ENCODE measurements at regions not wholly inside any gene's neighbourhood (a gene's known extent, or its start where the extent isn't known, plus 50 kb on each side); places are given as distances from the start of the nearest gene placed in this dataset.
"Not testable (repeated sequence)": the region's sequence is repeated elsewhere in the genome, so short reads cannot be mapped to it uniquely, and the experiment has no call there.

DNA sequence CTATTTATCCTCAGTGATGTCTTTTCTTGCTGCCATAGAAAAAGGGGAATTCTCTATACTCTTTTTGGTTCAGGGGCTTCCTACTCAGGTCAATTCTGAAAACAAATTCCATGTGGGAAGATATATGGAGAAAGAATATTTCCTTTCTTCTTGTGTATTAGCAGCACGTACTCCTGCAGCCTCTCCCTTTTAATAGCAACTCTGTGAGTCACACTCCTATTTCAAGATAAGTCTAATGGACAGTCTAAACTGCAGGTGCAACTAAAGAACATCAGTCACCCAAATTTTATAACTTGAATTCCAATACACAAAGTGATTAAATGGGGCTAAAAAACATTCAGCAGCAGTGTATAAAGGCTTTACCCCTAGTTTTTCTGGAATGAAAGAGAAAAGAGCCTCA lies 942.2 kb downstream of the CNTNAP5 start:
- POLR2A ChIA-PET: no interaction called here
- CTCF ChIA-PET: no interaction called here

DNA sequence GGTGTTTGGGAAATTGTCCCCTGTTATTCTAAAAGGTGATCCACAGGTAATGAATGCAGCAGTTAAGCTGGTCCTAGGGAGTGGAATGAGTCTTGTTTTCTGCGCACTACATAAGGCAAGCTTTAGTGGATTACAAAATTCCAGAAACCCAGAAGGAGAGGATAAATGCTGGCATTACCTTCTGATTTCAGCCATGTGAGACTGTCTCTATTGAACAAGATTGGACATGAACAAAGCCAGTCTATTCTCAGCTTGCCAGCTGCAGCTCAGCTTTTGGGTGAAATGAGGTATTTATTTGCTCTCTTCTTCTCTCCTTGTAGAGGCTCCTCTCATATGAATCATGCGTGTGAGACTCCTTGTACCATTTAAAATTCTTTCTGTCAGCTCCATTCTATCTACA lies 944.9 kb downstream of the CNTNAP5 start:
- CTCF ChIA-PET: no interaction called here
- POLR2A ChIA-PET: no interaction called here

DNA sequence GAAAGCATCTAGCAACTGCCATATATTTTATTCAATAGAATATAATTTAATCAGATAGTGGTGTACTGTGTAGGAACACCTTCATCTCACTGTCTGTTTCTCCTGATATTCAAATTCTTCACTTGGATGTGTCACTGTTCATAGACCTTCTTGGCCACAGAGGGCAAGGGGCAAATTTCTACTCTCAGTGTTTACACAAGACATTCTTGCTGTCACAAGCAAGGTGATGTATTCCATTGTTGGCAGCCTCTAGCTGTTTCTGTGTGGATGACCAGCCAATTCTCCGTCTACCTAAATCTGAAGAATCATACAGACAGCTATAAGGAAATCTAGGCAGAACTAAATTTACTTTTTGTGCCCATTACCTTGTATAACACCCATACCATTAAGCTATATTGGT lies 948.3 kb downstream of the CNTNAP5 start:
- ChIA-PET POLR2A (no interaction called here), CTCF (no interaction called here)

DNA sequence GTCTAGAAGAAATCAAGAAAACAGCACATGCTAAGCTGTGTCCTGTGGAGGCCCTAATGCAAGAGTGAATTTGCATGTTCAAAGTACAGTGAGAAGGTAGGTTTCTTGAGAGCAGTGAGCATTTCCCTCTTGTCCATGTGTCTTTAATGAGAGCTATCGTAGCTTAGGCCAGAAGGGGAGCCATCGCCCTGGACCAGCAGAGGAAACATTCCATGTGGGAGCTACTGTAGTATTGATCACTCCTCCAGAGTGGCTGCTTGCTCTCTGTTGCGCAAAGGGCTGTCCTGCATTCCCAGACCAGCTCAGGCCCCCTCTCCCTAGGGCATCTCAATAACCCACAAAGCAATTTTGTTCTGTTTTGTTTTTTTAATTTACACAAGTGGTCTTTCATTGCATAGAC lies 950.1 kb downstream of the CNTNAP5 start:
- CTCF ChIA-PET: no interaction called here
- POLR2A ChIA-PET: no interaction called here

DNA sequence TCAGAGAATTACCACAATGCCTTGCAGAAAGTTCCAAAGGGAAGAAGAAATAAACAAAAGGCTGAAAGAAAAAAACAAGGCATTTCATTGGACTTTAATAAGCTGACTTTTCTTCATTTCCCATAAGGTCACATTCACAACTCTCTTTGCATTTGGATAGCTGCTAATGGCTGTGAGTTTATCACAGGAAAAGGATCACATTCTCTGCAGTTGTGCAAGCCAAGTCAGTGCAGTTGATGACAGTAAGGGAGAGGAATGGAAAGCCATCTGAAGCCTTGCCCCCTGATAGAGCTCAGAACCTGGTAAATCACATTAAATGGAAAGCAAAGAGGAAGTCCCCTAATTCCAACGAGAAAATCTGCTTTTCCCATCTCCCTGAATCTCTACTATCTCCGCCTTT lies 950.6 kb downstream of the CNTNAP5 start:
- ChIA-PET CTCF (no interaction called here), POLR2A (no interaction called here)

DNA sequence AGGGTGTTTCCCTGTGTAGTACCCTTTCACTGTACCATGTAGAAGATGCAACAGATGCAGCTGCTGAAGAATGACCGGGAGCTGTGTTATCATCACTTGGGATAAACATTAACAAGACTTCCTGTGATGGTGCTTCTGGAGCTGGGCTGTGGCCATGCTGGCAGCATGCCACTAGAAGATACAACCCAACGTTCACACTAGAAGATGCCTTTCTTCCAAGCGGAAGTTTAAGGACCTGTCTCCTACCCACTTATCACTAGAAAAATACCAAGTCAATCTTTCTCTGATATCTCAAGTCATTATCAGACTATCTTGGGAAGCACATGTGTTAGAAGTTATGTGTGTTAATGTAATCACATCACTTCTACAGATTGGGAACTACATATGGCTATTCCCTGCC lies 953.5 kb downstream of the CNTNAP5 start:
- POLR2A ChIA-PET: no interaction called here

DNA sequence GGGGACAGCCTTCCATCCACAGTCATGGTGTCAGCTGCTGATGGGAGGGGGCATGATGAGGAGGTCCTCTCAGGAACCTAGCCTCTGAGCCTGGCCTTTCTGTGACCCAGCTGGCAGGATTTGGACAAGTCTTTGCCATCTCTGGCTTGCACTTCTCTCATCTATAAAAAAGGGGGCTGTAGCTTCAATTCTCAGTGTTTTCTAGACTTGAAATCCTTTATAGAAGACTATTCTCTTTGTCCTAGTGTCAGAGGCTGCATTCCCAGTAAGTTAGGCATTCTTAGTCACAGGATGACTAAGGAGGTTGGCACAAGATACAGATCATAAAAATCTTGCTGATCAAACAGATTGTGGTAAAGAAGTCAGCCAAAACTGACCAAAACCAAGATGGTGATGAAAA lies 958.5 kb downstream of the CNTNAP5 start:
- POLR2A ChIA-PET: no interaction called here
- CTCF ChIA-PET: no interaction called here

More for the DNA sequence above, 953.5 kb downstream of the CNTNAP5 start:
- CTCF ChIA-PET: no interaction called here

DNA sequence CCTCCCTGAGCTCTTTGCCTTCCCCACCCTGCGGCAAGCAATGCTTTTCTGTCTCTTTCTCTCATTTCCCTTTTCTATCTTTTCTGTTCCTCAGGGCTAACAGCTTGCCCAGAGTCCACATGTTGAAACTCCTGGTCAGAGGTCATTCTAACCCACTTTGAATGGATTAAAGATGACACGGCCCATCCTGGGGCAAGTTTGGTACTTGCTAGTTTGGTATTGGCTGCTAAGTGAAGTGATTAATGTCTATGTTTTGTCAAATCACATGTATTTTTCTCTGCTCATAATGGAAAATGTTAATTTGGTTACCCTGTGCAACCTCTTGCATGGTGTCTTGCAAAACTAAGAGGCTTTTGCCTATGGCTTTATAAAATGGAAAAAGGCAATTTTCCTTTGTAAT lies 960.2 kb downstream of the CNTNAP5 start:
- CTCF ChIA-PET: no interaction called here
- POLR2A ChIA-PET: no interaction called here

DNA sequence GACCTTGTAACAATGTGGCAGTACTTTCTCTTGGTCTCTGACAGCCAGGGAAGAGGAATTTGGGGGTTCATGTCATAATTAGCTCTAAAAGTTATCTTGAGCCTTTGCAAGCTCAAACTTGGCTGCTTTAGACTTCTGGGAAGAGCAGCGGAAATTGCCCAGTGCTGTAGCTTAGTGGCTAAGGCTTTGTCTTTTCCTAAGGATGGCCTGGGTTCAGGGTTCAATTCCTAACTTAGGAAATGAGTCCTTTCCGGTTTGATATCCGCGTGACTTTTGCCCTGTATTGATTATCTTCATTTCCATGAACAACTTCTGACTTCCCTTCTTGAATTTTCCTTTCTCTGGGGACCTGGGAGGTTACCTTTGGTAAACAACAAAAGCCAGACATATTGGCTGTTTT lies 961.0 kb downstream of the CNTNAP5 start:
- POLR2A ChIA-PET: no interaction called here
- CTCF ChIA-PET: no interaction called here

DNA sequence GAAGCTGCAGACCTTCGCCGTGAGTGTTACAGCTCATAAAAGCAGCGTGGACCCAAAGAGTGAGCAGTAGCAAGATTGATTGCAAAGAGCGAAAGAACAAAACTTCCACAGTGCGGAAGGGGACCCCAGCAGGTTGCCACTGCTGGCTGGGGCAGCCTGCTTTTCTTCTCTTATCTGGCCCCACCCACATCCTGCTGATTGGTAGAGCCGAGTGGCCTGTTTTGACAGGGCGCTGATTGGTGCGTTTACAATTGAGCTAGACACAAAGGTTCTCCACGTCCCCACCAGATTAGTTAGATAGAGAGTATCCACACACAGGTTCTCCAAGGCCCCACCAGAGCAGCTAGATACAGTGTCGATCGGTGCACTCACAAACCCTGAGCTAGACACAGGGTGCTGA lies 961.8 kb downstream of the CNTNAP5 start:
- POLR2A ChIA-PET, CTCF ChIA-PET: not testable (repeated sequence)

DNA sequence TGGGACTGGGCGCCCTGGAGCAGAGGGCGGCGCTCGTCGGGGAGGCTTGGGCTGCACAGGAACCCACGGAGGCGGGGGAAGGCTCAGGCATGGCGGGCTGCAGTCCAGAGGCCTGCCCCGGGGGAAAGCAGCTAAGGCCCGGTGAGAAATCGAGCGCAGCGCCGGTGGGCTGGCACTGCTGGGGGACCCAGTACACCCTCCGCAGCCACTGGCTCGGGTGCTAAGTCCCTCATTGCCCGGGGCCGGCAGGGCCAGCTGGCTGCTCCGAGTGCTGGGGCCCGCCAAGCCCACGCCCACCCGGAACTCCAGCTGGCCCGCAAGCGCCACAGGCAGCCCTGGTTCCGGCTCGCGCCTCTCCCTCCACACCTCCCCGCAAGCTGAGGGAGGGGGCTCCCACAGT lies 962.3 kb downstream of the CNTNAP5 start:
- CTCF ChIA-PET, POLR2A ChIA-PET: not testable (repeated sequence)

DNA sequence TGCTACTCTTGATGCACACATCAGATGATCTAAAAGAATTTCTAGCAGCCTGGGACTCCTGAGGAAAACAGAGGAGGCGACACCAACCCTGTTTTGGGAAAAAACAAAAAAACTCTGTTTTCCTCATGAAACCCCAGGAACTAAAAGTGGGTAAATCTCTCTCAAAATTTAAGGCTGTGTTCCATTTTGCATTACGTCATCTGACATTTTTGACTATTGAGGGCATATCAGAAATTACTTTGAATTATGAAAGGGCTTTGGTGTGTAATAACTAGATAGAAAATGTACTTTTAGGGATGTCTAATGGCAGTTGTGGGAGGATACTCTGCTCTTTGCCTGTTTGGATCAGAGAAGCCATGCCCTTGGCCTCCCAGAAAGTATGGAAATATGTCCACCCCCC lies 963.0 kb downstream of the CNTNAP5 start:
- POLR2A ChIA-PET: no interaction called here
- CTCF ChIA-PET: no interaction called here

DNA sequence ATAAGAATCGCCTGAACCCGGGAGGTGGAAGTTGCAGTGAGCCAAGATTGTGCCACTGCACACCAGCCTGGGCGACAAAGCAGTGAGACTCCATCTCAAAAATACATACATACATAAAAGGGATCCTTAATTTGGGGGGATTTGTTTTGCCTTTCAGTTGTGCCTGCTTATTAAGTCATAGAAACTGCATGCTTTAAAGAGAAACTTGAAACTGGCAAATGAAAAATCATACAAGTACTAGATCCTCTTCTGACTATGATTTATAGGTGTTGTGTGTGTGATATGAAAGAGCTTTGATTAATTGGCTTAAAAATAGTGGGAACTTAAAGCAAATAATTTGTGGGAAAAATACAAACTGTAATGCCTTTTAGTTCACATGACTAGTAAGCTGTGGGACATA lies 963.7 kb downstream of the CNTNAP5 start:
- POLR2A ChIA-PET: no interaction called here
- CTCF ChIA-PET: no interaction called here

DNA sequence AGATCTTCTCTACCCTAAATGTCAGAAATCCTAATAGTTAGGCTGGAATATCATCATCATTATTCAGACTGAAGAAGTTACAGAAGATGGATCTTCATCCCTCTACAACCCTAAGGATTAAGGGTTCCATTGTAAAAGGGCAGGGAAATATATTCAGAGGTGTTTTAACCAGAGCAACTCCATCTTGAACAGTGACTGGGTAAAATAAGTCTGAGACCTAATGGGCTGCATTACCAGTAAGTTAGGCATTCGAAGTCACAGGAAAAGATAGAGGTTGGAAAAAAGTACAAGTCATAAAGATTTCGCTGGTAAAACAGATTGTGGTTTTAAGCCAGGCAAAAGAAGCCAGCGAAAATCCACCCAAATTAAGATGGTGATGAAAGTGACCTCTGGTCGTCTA lies 968.7 kb downstream of the CNTNAP5 start:
- POLR2A ChIA-PET: no interaction called here
- CTCF ChIA-PET: no interaction called here

DNA sequence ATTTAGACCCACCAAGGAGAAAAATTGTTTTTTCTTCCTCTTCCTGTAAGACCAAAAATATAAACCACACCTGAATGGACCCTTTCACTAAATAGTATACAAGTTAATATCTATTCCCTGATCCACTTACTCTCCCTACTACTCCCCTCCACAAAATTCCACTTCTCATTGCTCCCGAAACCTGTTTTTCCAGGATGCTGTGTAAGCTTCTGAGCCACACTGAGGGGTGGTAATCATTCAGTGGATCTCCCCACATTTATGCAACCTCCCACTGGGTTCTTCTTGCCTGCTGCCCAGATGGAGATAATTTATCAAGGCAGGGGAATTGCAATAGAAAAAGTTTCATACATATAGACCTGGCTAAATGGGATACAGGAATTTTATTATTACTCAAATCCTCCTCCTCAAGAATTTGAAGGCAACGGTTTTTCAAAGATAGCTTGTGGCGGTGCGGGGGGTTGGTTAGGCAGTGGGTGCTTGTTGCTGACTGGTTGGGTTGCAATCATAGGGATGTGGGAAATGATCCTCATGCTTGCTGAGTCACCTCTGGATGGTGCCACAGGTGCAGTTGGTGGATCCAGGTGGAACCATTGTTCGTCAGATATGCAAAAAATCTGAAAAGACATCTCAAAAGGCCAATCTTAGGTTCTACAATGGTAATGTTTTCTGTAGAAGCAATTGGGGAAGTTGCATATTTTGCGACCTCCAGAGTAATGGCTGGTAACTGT lies 970.3 kb downstream of the CNTNAP5 start:
- CTCF ChIA-PET: no interaction called here
- POLR2A ChIA-PET: no interaction called here

DNA sequence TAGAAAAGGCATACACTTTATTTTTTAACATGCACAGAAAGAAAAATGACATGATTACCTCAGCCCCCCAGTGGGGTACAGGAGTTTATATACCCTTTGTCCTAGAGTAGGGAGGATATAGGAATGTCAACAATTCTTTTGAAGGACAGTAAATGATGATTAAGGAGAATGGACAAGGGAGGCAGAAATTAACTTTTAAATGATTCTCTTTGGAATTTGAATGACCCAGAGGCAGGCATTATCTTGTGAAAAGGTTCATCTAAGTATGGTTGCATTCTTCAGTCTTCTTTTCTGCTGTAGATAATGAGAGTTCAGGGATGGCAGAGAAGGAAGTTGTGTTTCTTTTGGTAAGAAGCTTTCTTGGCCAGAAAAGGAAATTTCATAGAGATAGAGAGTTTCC lies 971.3 kb downstream of the CNTNAP5 start:
- ChIA-PET CTCF (no interaction called here), POLR2A (no interaction called here)

DNA sequence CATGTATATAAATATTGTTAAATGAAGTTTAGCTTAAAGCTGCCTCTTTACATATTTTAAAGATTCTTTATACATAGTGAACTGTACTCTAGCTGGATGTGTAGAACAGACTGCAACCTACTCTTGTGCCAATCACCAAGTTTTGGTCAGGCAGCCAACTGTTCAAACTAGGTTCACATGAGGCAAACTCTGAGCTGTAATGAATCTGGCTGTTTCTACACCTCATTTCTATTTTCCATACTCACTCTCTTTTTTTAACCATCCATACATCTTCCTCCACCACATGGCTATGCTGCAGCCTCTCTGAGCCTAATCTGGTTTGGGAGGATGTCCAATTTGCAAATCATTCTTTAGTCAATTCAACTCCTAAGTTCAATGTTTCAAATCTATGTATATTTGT lies 974.8 kb downstream of the CNTNAP5 start:
- ChIA-PET POLR2A (no interaction called here), CTCF (no interaction called here)

DNA sequence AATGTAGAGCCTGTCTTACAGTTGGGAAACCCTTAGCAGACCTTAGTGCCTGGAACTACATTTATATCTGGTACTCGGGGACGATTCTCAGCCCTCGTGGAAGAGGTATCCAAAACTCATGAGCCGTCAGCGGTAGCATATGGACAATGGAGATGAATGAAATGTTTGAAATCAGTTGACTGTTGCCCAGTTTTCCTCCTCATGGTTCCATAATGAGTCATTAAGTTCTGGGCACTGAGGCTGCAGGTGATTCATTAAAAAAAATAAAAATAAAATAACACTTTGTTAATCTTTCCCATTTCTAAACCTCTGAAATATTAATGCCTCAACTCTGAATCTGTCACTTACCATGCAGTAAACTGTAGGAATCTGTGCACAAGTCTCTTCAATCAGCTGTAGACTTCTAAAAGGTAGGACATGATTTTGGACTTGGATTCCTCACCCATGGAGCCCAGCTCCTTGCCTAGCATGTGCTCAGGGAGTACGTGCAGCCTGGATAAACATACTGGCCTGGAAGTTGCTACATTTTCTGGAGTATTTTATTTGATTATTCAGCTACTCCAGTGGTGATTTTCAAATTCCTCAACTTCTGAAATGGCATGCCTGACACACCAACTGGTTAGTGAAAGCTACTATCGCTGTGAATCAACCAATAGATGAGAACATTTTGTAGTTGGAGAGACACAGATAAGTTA lies 979.2 kb downstream of the CNTNAP5 start:
- ChIA-PET POLR2A (no interaction called here), CTCF (no interaction called here)

DNA sequence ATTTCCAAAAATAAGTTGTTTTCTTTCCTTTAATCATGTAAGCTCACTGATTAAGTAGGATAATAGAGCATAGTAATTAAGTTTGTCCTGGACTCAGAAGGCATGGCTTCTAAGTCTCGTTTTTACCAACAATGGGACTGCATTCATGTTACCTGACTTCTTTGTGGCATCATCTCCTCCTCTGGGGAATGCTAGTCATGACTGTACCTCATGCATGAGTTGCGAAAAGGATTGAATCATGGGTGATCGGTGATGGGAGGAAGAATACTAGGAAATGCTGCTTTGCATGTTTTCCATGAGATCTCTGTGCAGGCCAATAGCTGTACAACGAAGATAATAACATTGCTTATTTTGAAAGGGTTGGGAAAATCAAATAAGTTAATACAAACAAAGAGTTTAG lies 981.6 kb downstream of the CNTNAP5 start:
- ChIA-PET POLR2A (no interaction called here), CTCF (no interaction called here)

DNA sequence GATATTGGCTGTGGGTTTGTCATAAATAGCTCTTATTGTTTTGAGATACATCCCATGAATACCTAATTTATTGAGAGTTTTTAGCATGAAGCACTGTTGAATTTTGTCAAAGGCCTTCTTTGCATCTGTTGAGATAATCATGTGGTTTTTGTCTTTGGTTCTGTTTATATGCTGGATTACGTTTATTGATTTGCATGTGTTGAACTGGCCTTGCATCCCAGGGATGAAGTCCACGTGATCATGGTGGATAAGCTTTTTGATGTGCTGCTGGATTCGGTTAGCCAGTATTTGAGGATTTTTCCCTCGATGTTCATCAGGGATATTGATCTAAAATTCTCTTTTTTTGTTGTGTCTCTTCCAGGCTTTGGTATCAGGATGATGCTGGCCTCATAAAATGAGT lies 1003.6 kb downstream of the CNTNAP5 start:
- POLR2A ChIA-PET, CTCF ChIA-PET: not testable (repeated sequence)

DNA sequence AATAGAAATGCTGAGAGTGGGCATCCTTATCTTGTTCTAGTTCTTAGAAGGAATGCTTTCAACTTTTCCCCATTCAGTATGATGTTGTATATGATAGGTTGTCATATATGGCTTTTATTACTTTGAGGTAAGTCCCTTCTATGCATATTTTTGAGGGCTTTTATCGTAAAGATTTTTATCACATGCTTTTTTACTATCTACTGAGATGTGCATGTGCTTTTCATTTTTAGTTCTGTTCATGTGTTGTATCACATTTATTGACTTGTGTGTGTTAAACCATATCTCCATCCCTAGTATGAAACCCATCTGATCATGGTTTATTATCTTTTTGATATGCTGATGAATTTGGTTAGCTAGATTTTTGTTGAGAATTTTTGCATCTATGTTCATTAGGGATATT lies 1008.8 kb downstream of the CNTNAP5 start:
- POLR2A ChIA-PET: no interaction called here
- CTCF ChIA-PET: no interaction called here

DNA sequence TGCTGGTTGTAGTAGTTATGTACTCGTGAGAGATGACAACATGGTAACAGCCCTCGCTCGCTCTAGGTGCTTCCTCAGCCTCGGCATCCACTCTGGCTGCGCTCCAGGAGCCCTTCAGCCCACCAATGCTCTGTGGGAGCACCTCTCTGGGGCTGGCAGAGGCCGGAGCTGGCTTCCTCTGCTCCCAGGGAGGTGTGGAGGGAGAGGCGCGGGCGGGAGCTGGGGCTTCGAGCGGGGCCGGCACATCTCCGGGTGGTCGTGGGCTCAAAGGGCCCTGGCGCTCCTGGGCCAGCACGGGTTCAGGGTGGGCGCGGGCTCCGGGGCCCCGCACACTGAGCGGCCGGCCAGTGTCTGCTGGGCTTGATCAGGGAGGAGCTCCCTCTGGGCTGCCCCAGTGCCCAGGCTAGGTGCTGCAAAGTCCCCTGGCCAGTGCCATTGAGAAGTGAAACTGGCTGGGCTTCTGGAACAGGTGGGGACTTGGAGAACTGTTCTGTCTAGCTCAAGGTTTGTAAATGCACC lies 1012.1 kb downstream of the CNTNAP5 start:
- CTCF ChIA-PET: no interaction called here
- POLR2A ChIA-PET: no interaction called here
